GM23338 (cell line): ENCODE measurements at regions not wholly inside any gene's neighbourhood (a gene's known extent, or its start where the extent isn't known, plus 50 kb on each side); places are given as distances from the start of the nearest gene placed in this dataset.

ENCODE experiments used
- ATAC-seq: fragments of 200-7000 bp; cut with Tn5 transposase; 3 replicates; pipeline ENCODE4 v1.9.1; 2020
- DNase-seq: peaks from one replicate; pipeline ENCODE4 v3.0.0-alpha.2; 2015; ENCODE audit warnings: low spot score
- H2AFZ ChIP-seq: fragments of 200-600 bp; sonication (generic); 2 replicates; pipeline ENCODE4 v1.8.0; 2016; ENCODE audit warnings: antibody characterized with exemption, mild to moderate bottlenecking, moderate library complexity
- H3F3A ChIP-seq: fragments of 200-600 bp; sonication (generic); replicated peaks from 2 replicates; pipeline ENCODE4 v1.8.0; 2017; ENCODE audit warnings: antibody characterized with exemption, mixed run types, low read depth
- H3K27ac ChIP-seq: fragments of 200-600 bp; sonication (generic); 2 replicates; pipeline ENCODE4 v1.6.1; 2016; ENCODE audit warnings: low read depth
- H3K27me3 ChIP-seq: fragments of 200-600 bp; sonication (generic); 2 replicates; pipeline ENCODE4 v1.8.0; 2016; ENCODE audit warnings: mild to moderate bottlenecking, mixed run types, moderate library complexity; ENCODE audit not compliant: insufficient read depth
- H3K36me3 ChIP-seq: fragments of 200-600 bp; sonication (generic); 2 replicates; pipeline ENCODE4 v1.8.0; 2016; ENCODE audit warnings: mild to moderate bottlenecking; ENCODE audit not compliant: insufficient read depth
- H3K4me1 ChIP-seq: fragments of 200-600 bp; sonication (generic); 2 replicates; pipeline ENCODE4 v1.8.0; 2016; ENCODE audit warnings: mild to moderate bottlenecking, moderate library complexity; ENCODE audit not compliant: insufficient read depth
- H3K4me2 ChIP-seq: fragments of 200-600 bp; sonication (generic); 2 replicates; pipeline ENCODE4 v1.7.1; 2017; ENCODE audit warnings: mixed run types
- H3K4me3 ChIP-seq: fragments of 200-600 bp; sonication (generic); 2 replicates; pipeline ENCODE4 v1.6.1; 2016; ENCODE audit warnings: mixed run types
- H3K79me2 ChIP-seq: fragments of 200-600 bp; sonication (generic); replicated peaks from 2 replicates; pipeline ENCODE4 v1.8.0; 2017; ENCODE audit warnings: mild to moderate bottlenecking; ENCODE audit not compliant: insufficient read depth
- H3K9me2 ChIP-seq: fragments of 200-600 bp; sonication (generic); 2 replicates; pipeline ENCODE4 v1.8.0; 2017; ENCODE audit not compliant: insufficient read depth
- H4K20me1 ChIP-seq: fragments of 200-600 bp; sonication (generic); replicated peaks from 2 replicates; pipeline ENCODE4 v1.8.0; 2017; ENCODE audit warnings: mild to moderate bottlenecking; ENCODE audit not compliant: insufficient read depth
- H3K27ac Mint-ChIP-seq: 2 replicates; pipeline ENCODE4 v1.8.0; 2020; ENCODE audit warnings: inconsistent platforms, mild to moderate bottlenecking, moderate library complexity, mixed read lengths
- H3K27me3 Mint-ChIP-seq: 3 replicates; pipeline ENCODE4 v1.8.0; 2022; ENCODE audit warnings: low read depth, mild to moderate bottlenecking, moderate library complexity, mixed read lengths, inconsistent platforms; ENCODE audit not compliant: insufficient read depth, poor library complexity
- H3K36me3 Mint-ChIP-seq: 3 replicates; pipeline ENCODE4 v1.8.0; 2021; ENCODE audit warnings: low read depth, mild to moderate bottlenecking, inconsistent platforms, moderate library complexity, mixed read lengths
- H3K4me1 Mint-ChIP-seq: 3 replicates; pipeline ENCODE4 v1.8.0; 2020; ENCODE audit warnings: mild to moderate bottlenecking, inconsistent platforms, mixed read lengths
- H3K4me3 Mint-ChIP-seq: 3 replicates; pipeline ENCODE4 v1.8.0; 2021; ENCODE audit warnings: moderate library complexity, mild to moderate bottlenecking, inconsistent platforms, mixed read lengths
- H3K9me3 Mint-ChIP-seq: 3 replicates; pipeline ENCODE4 v1.8.0; 2020; ENCODE audit warnings: moderate library complexity, mild to moderate bottlenecking, inconsistent platforms, mixed read lengths
- CREB1 ChIP-seq: fragments of 250-450 bp; sonication (Bioruptor Pico); IDR thresholded peaks from 2 replicates; pipeline ENCODE4 v1.5.0; 2020; ENCODE audit warnings: low read depth, mild to moderate bottlenecking, moderate library complexity
- CTCF ChIP-seq, 2 experiments: fragments of 200-600 bp in 1 of 2; sonication (generic) in 1 of 2; conservative IDR thresholded peaks; 2 replicates each; pipeline versions ENCODE4 v1.5.1 to v1.6.1; 2016 to 2017; ENCODE audit warnings: antibody characterized with exemption in 2 of 2, low read depth in 2 of 2, mild to moderate bottlenecking in 2 of 2, moderate library complexity in 1 of 2
- ETS1 ChIP-seq: IDR thresholded peaks from 2 replicates; pipeline ENCODE4 v1.6.1; 2016; ENCODE audit warnings: antibody characterized with exemption
- EZH2 ChIP-seq: fragments of 200-600 bp; sonication (generic); IDR thresholded peaks from one replicate; pipeline ENCODE4 v1.8.0; 2017; ENCODE audit warnings: antibody characterized with exemption, mild to moderate bottlenecking, low read depth; ENCODE audit not compliant: unreplicated experiment
- EZH2phosphoT487 ChIP-seq: fragments of 200-600 bp; sonication (generic); IDR thresholded peaks from one replicate; pipeline ENCODE4 v1.8.1; 2018; ENCODE audit warnings: antibody characterized with exemption; ENCODE audit not compliant: unreplicated experiment
- ZNF462 ChIP-seq: fragments of 250-450 bp; sonication (Bioruptor Pico); IDR thresholded peaks from 2 replicates; pipeline ENCODE4 v1.5.0; 2020; ENCODE audit warnings: mild to moderate bottlenecking, moderate library complexity

- TF ChIP-seq ZNF462 (CRISPR knock-in tag) (no peak), EZH2 (no peak), CREB1 (no peak), ETS1 (no peak)
Observed at GRCh38 chr11:23688835-23689234, 808.0 kb upstream of the LUZP2 start (continued).

DNA sequence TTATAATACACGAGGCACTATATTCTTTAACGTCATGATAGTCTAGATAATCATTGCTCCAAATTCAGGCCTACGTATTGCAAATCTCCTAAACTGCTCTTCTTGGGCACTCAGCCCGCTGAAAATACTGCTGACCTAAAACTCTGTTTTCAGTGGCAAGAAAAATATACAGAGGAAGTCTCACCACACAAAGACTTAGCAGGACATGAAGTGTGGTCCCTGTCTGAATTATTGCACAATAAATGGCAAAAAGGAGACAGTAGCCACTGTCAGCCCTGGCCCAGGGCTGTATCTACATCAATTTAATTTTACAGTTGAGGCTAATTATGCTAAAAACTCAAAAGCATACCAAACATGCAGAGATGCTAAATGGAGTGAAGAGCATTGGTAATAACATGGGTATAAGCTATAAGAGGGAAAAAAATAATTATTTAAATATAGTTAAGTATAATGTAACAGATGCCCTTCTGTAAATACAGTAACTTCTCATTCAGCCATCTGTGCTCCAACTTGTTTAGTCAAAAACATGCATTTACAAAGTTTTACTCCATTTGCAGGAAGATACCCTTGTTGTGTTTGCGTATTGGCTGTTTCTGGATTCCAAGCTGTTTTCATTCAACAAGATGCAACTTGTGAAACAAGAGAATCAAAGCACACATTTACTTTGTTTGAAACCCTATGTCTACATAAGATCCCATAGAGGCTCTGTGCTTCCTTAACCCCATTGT, 800.0 kb upstream of the LUZP2 start:
- no peak for DNase-seq
- Histone ChIP-seq H3K4me1 (0 out of 2 replicates have a peak, but pooled peaks cover 6% of the 10 kb centered on the region), H3K36me3 (no peaks in the 10 kb centered on the region), H3K4me3 (no peak overlapping the region), H3K79me2 (no peaks in the 10 kb centered on the region), H3K9me2 (no peaks in the 10 kb centered on the region), H2AFZ (no peak overlapping the region), H3K4me2 (no peak overlapping the region), H3K27ac (no peak overlapping the region), H4K20me1 (no peaks in the 10 kb centered on the region), H3K27me3 (no peaks in the 10 kb centered on the region), H3F3A (no peaks in the 10 kb centered on the region)
- no peak for ATAC-seq
- H3K4me3 Mint-ChIP-seq, result no peak overlapping the region
- H3K27me3 Mint-ChIP-seq, result no peaks in the 10 kb centered on the region
- H3K4me1 Mint-ChIP-seq, result peaks cover 6% of the 10 kb centered on the region; the same call in 1 of the 3 replicates
- H3K27ac Mint-ChIP-seq, result no peak overlapping the region
- H3K36me3 Mint-ChIP-seq, result no peaks in the 10 kb centered on the region
- H3K9me3 Mint-ChIP-seq, result no peaks in the 10 kb centered on the region
- no peak for TF ChIP-seq CTCF (conservative IDR thresholded peaks at IDR 0.05; ENCODE audit: low read depth in 2 of 2)
- TF ChIP-seq EZH2, result no peak
- no peak for TF ChIP-seq EZH2phosphoT487
